Uterus (tissue), 3 donors: ENCODE measurements at regions not wholly inside any gene's neighbourhood (a gene's known extent, or its start where the extent isn't known, plus 50 kb on each side); places are given as distances from the start of the nearest gene placed in this dataset.

ENCODE experiments used
- DNase-seq, 2 donors: peaks; one replicate each; pipeline ENCODE4 v3.0.0-alpha.2; 2019 to 2020
- H3K27ac ChIP-seq, 2 donors: fragments of 200-600 bp; sonication (generic); 1 replicate in 1 of 2; 2 replicates in 1 of 2; pipeline ENCODE4 v1.5.1; 2016 to 2018
- H3K27me3 ChIP-seq, 2 donors: fragments of 200-600 bp; sonication (generic); one replicate each; pipeline ENCODE4 v1.5.1; 2018 to 2019; ENCODE audit warnings: control low read depth in 1 of 2
- H3K36me3 ChIP-seq, 2 donors: fragments of 200-600 bp; sonication (generic); one replicate each; pipeline ENCODE4 v1.5.1; 2019; ENCODE audit warnings: control low read depth in 1 of 2
- H3K4me1 ChIP-seq, 2 donors: fragments of 200-600 bp; sonication (generic); one replicate each; pipeline ENCODE4 v1.5.1; 2018 to 2019; ENCODE audit warnings: control low read depth in 1 of 2
- H3K4me3 ChIP-seq, 2 donors: fragments of 200-600 bp; sonication (generic); 1 replicate in 1 of 2; 2 replicates in 1 of 2; pipeline ENCODE4 v1.5.1; 2018 to 2019; ENCODE audit warnings: mild to moderate bottlenecking in 1 of 2
- H3K9me3 ChIP-seq, 2 donors: fragments of 200-600 bp; sonication (generic); one replicate each; pipeline ENCODE4 v1.5.1; 2019; ENCODE audit warnings: control low read depth in 1 of 2
- CTCF ChIP-seq, 4 experiments: fragments of 200-600 bp in 2 of 4; fragments of 450-650 bp in 2 of 4; sonication (generic) in 2 of 4; IDR thresholded peaks; one replicate each; pipeline ENCODE4 v1.5.1; 2016 to 2019; ENCODE audit warnings: antibody characterized with exemption in 4 of 4, mild to moderate bottlenecking in 2 of 4, moderate library complexity in 1 of 4
- POLR2A ChIP-seq, 2 donors: fragments of 450-650 bp; IDR thresholded peaks; one replicate each; pipeline ENCODE4 v1.6.1; 2016; ENCODE audit warnings: antibody characterized with exemption in 2 of 2, mild to moderate bottlenecking in 1 of 2, moderate library complexity in 1 of 2
- intact Hi-C: fragments of 100-400 bp; cut with DNase I; formaldehyde crosslinking; loops from one replicate; pipeline ENCODE4 v1.15.1; 2023; ENCODE audit warnings: low total_unique reads
- donor health status: DM: yes; HTN: yes; CAD: no.

DNA sequence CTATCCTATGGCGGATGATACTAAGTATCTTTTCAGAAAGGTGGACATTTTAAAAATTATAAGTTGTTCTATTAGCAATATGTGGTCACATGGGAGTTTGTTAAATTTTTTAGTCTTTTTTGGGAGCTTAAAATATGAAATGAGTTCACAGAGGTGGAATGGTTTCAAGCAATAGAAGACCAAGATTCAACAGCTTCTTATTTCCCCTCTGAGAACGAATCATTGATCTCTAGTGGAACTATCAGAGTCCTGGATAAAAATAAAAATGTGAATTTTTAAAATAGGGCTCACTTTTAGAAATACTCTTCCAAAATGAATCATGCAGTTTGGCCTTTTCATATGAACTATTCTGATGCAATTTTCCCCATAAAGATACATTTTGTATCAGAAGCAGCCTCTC lies 467.7 kb upstream of the KLF6 start:
- Histone ChIP-seq H3K27me3 (no peaks in the 10 kb centered on the region), H3K27ac (no peak overlapping the region), H3K4me1 (no peaks in the 10 kb centered on the region), H3K9me3 (no peaks in the 10 kb centered on the region), H3K36me3 (no peaks in the 10 kb centered on the region), H3K4me3 (no peak overlapping the region)
- intact Hi-C loops, result no loop called here
- TF ChIP-seq POLR2A (IDR thresholded peaks at IDR 0.05), result no peak
- DNase-seq, result no peak

GRCh38 chr10:4250587-4250887 lies 465.5 kb upstream of the KLF6 start:
- H3K9me3 ChIP-seq, result no peaks in the 10 kb centered on the region
- no peaks in the 10 kb centered on the region for H3K36me3 ChIP-seq
- no peak overlapping the region for H3K27ac ChIP-seq
- no peak for DNase-seq
- H3K4me1 ChIP-seq, result no peaks in the 10 kb centered on the region
- no peak overlapping the region for H3K4me3 ChIP-seq
- intact Hi-C loops, result no loop called here
- TF ChIP-seq CTCF (IDR thresholded peaks at IDR 0.05) (no peak), POLR2A (IDR thresholded peaks at IDR 0.05) (no peak)
- no peaks in the 10 kb centered on the region for H3K27me3 ChIP-seq

- DNase-seq, result no peak
- Histone ChIP-seq H3K36me3 (no peaks in the 10 kb centered on the region), H3K27ac (no peak overlapping the region), H3K9me3 (no peaks in the 10 kb centered on the region), H3K4me3 (no peak overlapping the region), H3K4me1 (no peaks in the 10 kb centered on the region), H3K27me3 (no peaks in the 10 kb centered on the region)
- no peak for TF ChIP-seq POLR2A (IDR thresholded peaks at IDR 0.05)
- no peak for TF ChIP-seq CTCF (IDR thresholded peaks at IDR 0.05)
- intact Hi-C loops, result loop anchor here (10.0 kb wide), 1 partner anchor 465 kb away; the partner anchor contains the start of gene KLF6
These were observed 465.0 kb upstream of the KLF6 start for GRCh38 chr10:4249841-4250586.

DNA sequence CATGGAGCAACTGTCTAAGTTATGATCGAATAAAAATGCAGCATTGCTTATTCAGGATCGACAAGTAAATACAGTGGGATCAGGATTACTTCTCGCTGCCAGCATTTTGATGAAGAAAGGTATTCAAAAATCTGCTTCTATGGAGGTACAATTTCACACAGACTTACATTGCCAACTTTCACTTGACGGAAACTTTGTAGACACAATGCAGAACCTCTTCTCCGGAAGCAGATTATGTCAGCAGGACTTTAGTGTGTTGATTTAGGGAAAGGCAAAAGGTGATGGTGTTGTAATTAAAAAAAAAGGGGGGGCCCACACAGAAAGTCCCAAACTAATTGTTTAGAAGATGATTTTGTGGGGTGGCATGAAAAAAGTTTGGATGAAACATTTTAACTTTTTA lies 462.4 kb upstream of the KLF6 start:
- Histone ChIP-seq H3K9me3 (no peaks in the 10 kb centered on the region), H3K4me1 (no peaks in the 10 kb centered on the region), H3K36me3 (no peaks in the 10 kb centered on the region), H3K27ac (peak overlapping the region; percentile 55), H3K4me3 (no peak overlapping the region), H3K27me3 (no peaks in the 10 kb centered on the region)
- intact Hi-C loops, result loop anchor here (10.0 kb wide), 1 partner anchor 463 kb away; the partner anchor contains the start of gene KLF6
- DNase-seq, result no peak
- TF ChIP-seq CTCF (IDR thresholded peaks at IDR 0.05), result no peak
- TF ChIP-seq POLR2A (IDR thresholded peaks at IDR 0.05), result no peak

DNA sequence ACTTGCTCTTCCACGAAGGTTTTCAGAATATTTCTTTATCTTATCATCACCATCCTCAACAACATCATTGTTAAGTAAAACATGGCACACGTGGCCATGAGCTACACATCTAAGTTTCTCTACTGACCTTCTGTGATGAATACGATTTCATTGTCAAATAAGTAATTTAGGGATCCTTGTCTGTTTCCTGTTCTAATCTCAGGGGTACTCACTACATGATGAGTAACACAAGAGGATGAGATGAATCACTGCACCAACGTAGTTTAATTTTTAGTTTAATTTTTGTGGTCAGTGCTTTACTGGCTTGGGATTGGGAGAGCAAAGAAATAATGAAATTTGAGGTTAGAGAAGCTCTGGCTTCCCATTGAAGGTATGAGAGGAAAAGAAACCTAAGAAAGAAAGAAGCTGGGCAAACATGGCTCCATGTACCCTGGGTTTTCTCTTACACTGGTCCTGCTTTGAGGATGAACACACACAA lies 461.9 kb upstream of the KLF6 start:
- DNase-seq, result no peak
- H3K4me3 ChIP-seq, result no peak overlapping the region
- H3K4me1 ChIP-seq, result no peaks in the 10 kb centered on the region
- no peaks in the 10 kb centered on the region for H3K27me3 ChIP-seq
- peak overlapping the region; percentile 55 for H3K27ac ChIP-seq
- TF ChIP-seq POLR2A (IDR thresholded peaks at IDR 0.05), result no peak
- no peak for TF ChIP-seq CTCF (IDR thresholded peaks at IDR 0.05)
- H3K36me3 ChIP-seq, result no peaks in the 10 kb centered on the region
- intact Hi-C loops, result loop anchor here (10.0 kb wide), 1 partner anchor 462 kb away; the partner anchor contains the start of gene KLF6
- H3K9me3 ChIP-seq, result no peaks in the 10 kb centered on the region
